Esophagus squamous epithelium (tissue), 5 donors: ENCODE measurements at regions not wholly inside any gene's neighbourhood (a gene's known extent, or its start where the extent isn't known, plus 50 kb on each side); places are given as distances from the start of the nearest gene placed in this dataset.
"Not testable (repeated sequence)": the region's sequence is repeated elsewhere in the genome, so short reads cannot be mapped to it uniquely, and the experiment has no call there.

Source experiments
- DNase-seq: peaks from one replicate; lab custom pipeline; 2025; lab: John Stamatoyannopoulos, UW
- H3K27ac ChIP-seq, 4 donors: fragments of 200-600 bp; sonication (generic); one replicate each; pipeline ENCODE4 v1.5.1; 2016 to 2019; ENCODE audit warnings: mild to moderate bottlenecking in 1 of 4
- H3K27me3 ChIP-seq, 4 donors: fragments of 200-600 bp; sonication (generic); 1 replicate in 3 of 4; 2 replicates in 1 of 4; pipeline versions ENCODE4 v1.5.1 to v1.6.0; 2017 to 2021; ENCODE audit warnings: antibody characterized with exemption in 1 of 4
- H3K36me3 ChIP-seq, 3 donors: fragments of 200-600 bp; sonication (generic); one replicate each; pipeline ENCODE4 v1.5.1; 2016 to 2019
- H3K4me1 ChIP-seq, 3 donors: fragments of 200-600 bp; sonication (generic); one replicate each; pipeline ENCODE4 v1.5.1; 2017 to 2019
- H3K4me3 ChIP-seq, 4 donors: fragments of 200-600 bp; sonication (generic); 1 replicate in 3 of 4; 2 replicates in 1 of 4; pipeline ENCODE4 v1.5.1; 2016 to 2019; ENCODE audit warnings: mild to moderate bottlenecking in 2 of 4, moderate library complexity in 1 of 4
- H3K9me3 ChIP-seq, 3 donors: fragments of 200-600 bp; sonication (generic); one replicate each; pipeline ENCODE4 v1.5.1; 2016 to 2019
- CTCF ChIP-seq, 6 experiments: fragments of 450-650 bp in 4 of 6; fragments of 200-600 bp in 2 of 6; sonication (generic) in 2 of 6; IDR thresholded peaks; one replicate each; pipeline ENCODE4 v1.5.1; 2016 to 2019; ENCODE audit warnings: antibody characterized with exemption in 6 of 6, mild to moderate bottlenecking in 4 of 6, moderate library complexity in 4 of 6
- POLR2A ChIP-seq, 4 donors: fragments of 450-650 bp; IDR thresholded peaks; one replicate each; pipeline ENCODE4 v1.6.1; 2017; ENCODE audit warnings: antibody characterized with exemption in 4 of 4, mild to moderate bottlenecking in 4 of 4, moderate library complexity in 3 of 4
- WGBS, 2 donors: methylation state at CpG; one replicate each; pipeline ENCODE4 v1.1.5; 2018; 5-methylcytosine and 5-hydroxymethylcytosine counted together
- intact Hi-C: fragments of 100-400 bp; cut with DNase I; formaldehyde crosslinking; loops from one replicate; pipeline ENCODE4 v1.15.0; 2022
- donor health status: DM: yes; HTN: yes; CAD: no.

GRCh38 chr16:61421111-61421510, 615.1 kb downstream of the CDH8 start:
- DNase-seq = no peak
- intact Hi-C loops = no loop called here
- H3K27me3 ChIP-seq = no peaks in the 10 kb centered on the region
- no peak overlapping the region for H3K4me3 ChIP-seq
- WGBS, 2 donors = 80 to 85% methylated on average over 4 of the region's 4 CpGs
- H3K4me1 ChIP-seq = no peaks in the 10 kb centered on the region
- TF ChIP-seq POLR2A (IDR thresholded peaks at IDR 0.05) = no peak
- no peak for TF ChIP-seq CTCF (IDR thresholded peaks at IDR 0.05)
- no peaks in the 10 kb centered on the region for H3K9me3 ChIP-seq
- no peaks in the 10 kb centered on the region for H3K36me3 ChIP-seq
- no peak overlapping the region for H3K27ac ChIP-seq

GRCh38 chr16:61419791-61420190, 616.4 kb downstream of the CDH8 start:
- no peak for DNase-seq
- H3K27me3 ChIP-seq = no peaks in the 10 kb centered on the region
- no peak for TF ChIP-seq CTCF (IDR thresholded peaks at IDR 0.05)
- TF ChIP-seq POLR2A (IDR thresholded peaks at IDR 0.05) = no peak
- no peaks in the 10 kb centered on the region for H3K9me3 ChIP-seq
- intact Hi-C loops = no loop called here
- no peak overlapping the region for H3K27ac ChIP-seq
- WGBS, 2 donors = 21 to 50% methylated on average over 2 of the region's 2 CpGs
- H3K4me1 ChIP-seq = no peaks in the 10 kb centered on the region
- no peaks in the 10 kb centered on the region for H3K36me3 ChIP-seq
- H3K4me3 ChIP-seq = no peak overlapping the region

- H3K36me3 ChIP-seq, H3K4me3 ChIP-seq, H3K9me3 ChIP-seq, DNase-seq, intact Hi-C loops, H3K4me1 ChIP-seq, H3K27ac ChIP-seq, H3K27me3 ChIP-seq: not testable (repeated sequence)
Observed at GRCh38 chr16:61418802-61419201, 617.4 kb downstream of the CDH8 start.

- H3K4me1 ChIP-seq = no peaks in the 10 kb centered on the region
- intact Hi-C loops = no loop called here
- no peaks in the 10 kb centered on the region for H3K36me3 ChIP-seq
- H3K27me3 ChIP-seq = no peaks in the 10 kb centered on the region
- TF ChIP-seq POLR2A (IDR thresholded peaks at IDR 0.05) (no peak), CTCF (IDR thresholded peaks at IDR 0.05) (no peak)
- no peak overlapping the region for H3K27ac ChIP-seq
- 61 to 75% methylated on average over 3 of the region's 3 CpGs for WGBS, 2 donors
- no peak overlapping the region for H3K4me3 ChIP-seq
- no peaks in the 10 kb centered on the region for H3K9me3 ChIP-seq
- no peak for DNase-seq
Observed at GRCh38 chr16:61415126-61415525, 621.1 kb downstream of the CDH8 start.

GRCh38 chr16:61413021-61413420, 623.2 kb downstream of the CDH8 start:
- Histone ChIP-seq H3K36me3 (no peaks in the 10 kb centered on the region), H3K27me3 (no peaks in the 10 kb centered on the region), H3K27ac (no peak overlapping the region), H3K9me3 (no peaks in the 10 kb centered on the region), H3K4me3 (no peak overlapping the region), H3K4me1 (no peaks in the 10 kb centered on the region)
- 44 to 53% methylated on average over 5 of the region's 5 CpGs for WGBS, 2 donors
- no peak for DNase-seq
- intact Hi-C loops = no loop called here
- TF ChIP-seq POLR2A (IDR thresholded peaks at IDR 0.05) (no peak), CTCF (IDR thresholded peaks at IDR 0.05) (no peak)

GRCh38 chr16:61412562-61412961, 623.7 kb downstream of the CDH8 start:
- H3K4me1 ChIP-seq = no peaks in the 10 kb centered on the region
- H3K9me3 ChIP-seq = no peaks in the 10 kb centered on the region
- H3K36me3 ChIP-seq = no peaks in the 10 kb centered on the region
- 68 to 69% methylated on average over 4 of the region's 4 CpGs for WGBS, 2 donors
- no peak overlapping the region for H3K27ac ChIP-seq
- DNase-seq = no peak
- TF ChIP-seq CTCF (IDR thresholded peaks at IDR 0.05) (no peak), POLR2A (IDR thresholded peaks at IDR 0.05) (no peak)
- intact Hi-C loops = no loop called here
- H3K4me3 ChIP-seq = no peak overlapping the region
- no peaks in the 10 kb centered on the region for H3K27me3 ChIP-seq
